Nephron progenitor cell (in vitro differentiated cells): ENCODE measurements at regions not wholly inside any gene's neighbourhood (a gene's known extent, or its start where the extent isn't known, plus 50 kb on each side); places are given as distances from the start of the nearest gene placed in this dataset.

Experiments used
- DNase-seq: peaks from one replicate; pipeline ENCODE4 v3.0.0; 2021
- H3K27ac Mint-ChIP-seq: 2 replicates; pipeline ENCODE4 v1.8.0; 2021; ENCODE audit warnings: mild to moderate bottlenecking, moderate library complexity, mixed read lengths
- H3K27me3 Mint-ChIP-seq: 2 replicates; pipeline ENCODE4 v1.8.0; 2021; ENCODE audit warnings: mild to moderate bottlenecking, low read depth, mixed read lengths; ENCODE audit not compliant: poor library complexity
- H3K36me3 Mint-ChIP-seq: 2 replicates; pipeline ENCODE4 v1.8.0; 2021; ENCODE audit warnings: low read depth, mixed read lengths
- H3K4me1 Mint-ChIP-seq: 2 replicates; pipeline ENCODE4 v1.8.0; 2021; ENCODE audit warnings: mixed read lengths
- H3K4me3 Mint-ChIP-seq: 2 replicates; pipeline ENCODE4 v1.8.0; 2021; ENCODE audit warnings: mild to moderate bottlenecking, moderate library complexity, mixed read lengths
- H3K9me3 Mint-ChIP-seq: 2 replicates; pipeline ENCODE4 v1.8.0; 2021; ENCODE audit warnings: mild to moderate bottlenecking, moderate library complexity, mixed read lengths
- TF ChIP-seq, protein P1 (sequence below): fragments of 200-600 bp; sonication (generic); IDR thresholded peaks from 2 replicates; pipeline ENCODE4 v1.5.0; 2021; ENCODE audit warnings: antibody characterized with exemption

DNA sequence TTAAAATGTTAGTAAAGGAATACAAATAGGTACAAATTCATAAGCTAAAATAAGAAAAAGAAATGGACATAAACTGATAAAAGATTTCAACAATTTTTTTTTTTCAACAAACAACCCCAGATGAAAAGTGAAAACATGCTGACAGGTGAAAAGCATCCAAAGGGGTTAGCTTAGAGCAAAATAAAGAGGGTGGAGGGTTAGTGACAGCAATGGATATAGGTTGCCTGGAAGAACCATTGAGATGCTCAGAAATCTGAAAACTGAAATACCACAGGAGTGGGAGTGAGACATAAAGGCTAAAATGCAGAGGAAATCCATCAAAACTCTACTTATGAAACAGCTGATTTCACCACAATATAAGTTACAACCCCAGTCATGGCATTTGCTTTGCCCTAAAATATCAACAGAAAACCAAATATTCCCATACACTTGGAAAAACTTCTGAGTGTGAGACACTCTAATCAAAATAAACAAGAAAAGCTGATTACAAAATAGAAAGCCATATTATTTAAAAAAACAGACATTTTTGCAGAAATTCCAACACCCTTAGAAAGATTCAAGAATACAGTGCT is 136.3 kb upstream of the PLEKHG7 start:
- H3K27ac Mint-ChIP-seq, result no peak overlapping the region
- TF ChIP-seq, protein P1, sequence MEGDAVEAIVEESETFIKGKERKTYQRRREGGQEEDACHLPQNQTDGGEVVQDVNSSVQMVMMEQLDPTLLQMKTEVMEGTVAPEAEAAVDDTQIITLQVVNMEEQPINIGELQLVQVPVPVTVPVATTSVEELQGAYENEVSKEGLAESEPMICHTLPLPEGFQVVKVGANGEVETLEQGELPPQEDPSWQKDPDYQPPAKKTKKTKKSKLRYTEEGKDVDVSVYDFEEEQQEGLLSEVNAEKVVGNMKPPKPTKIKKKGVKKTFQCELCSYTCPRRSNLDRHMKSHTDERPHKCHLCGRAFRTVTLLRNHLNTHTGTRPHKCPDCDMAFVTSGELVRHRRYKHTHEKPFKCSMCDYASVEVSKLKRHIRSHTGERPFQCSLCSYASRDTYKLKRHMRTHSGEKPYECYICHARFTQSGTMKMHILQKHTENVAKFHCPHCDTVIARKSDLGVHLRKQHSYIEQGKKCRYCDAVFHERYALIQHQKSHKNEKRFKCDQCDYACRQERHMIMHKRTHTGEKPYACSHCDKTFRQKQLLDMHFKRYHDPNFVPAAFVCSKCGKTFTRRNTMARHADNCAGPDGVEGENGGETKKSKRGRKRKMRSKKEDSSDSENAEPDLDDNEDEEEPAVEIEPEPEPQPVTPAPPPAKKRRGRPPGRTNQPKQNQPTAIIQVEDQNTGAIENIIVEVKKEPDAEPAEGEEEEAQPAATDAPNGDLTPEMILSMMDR, result no peak

GRCh38 chr12:92563819-92564218 is 139.0 kb upstream of the PLEKHG7 start:
- no peaks in the 10 kb centered on the region for H3K36me3 Mint-ChIP-seq
- H3K4me3 Mint-ChIP-seq, result no peak overlapping the region
- peaks cover 4% of the 10 kb centered on the region for H3K27me3 Mint-ChIP-seq
- H3K9me3 Mint-ChIP-seq, result peaks cover 6% of the 10 kb centered on the region
- TF ChIP-seq, protein P1, result no peak
- DNase-seq, result no peak
- H3K27ac Mint-ChIP-seq, result no peak overlapping the region
- no peaks in the 10 kb centered on the region for H3K4me1 Mint-ChIP-seq

More for the DNA sequence above, 136.3 kb upstream of the PLEKHG7 start:
- Mint-ChIP-seq H3K9me3 (peaks cover 6% of the 10 kb centered on the region), H3K27me3 (peaks cover 4% of the 10 kb centered on the region), H3K4me3 (no peak overlapping the region), H3K4me1 (peaks cover 4% of the 10 kb centered on the region), H3K36me3 (no peaks in the 10 kb centered on the region)
- DNase-seq, result no peak

- Mint-ChIP-seq H3K9me3 (peaks cover 4% of the 10 kb centered on the region), H3K27ac (no peak overlapping the region), H3K27me3 (peaks cover 2% of the 10 kb centered on the region), H3K4me3 (no peak overlapping the region), H3K4me1 (no peaks in the 10 kb centered on the region), H3K36me3 (no peaks in the 10 kb centered on the region)
- TF ChIP-seq, protein P1, result no peak
- DNase-seq, result no peak
These were observed 140.6 kb upstream of the PLEKHG7 start for GRCh38 chr12:92562063-92562734.

GRCh38 chr12:92561543-92561899 is 141.3 kb upstream of the PLEKHG7 start:
- Mint-ChIP-seq H3K27ac (no peak overlapping the region), H3K9me3 (no peaks in the 10 kb centered on the region), H3K27me3 (no peaks in the 10 kb centered on the region), H3K36me3 (no peaks in the 10 kb centered on the region), H3K4me3 (no peak overlapping the region), H3K4me1 (no peaks in the 10 kb centered on the region)
- DNase-seq, result no peak
- TF ChIP-seq, protein P1, result no peak

DNA sequence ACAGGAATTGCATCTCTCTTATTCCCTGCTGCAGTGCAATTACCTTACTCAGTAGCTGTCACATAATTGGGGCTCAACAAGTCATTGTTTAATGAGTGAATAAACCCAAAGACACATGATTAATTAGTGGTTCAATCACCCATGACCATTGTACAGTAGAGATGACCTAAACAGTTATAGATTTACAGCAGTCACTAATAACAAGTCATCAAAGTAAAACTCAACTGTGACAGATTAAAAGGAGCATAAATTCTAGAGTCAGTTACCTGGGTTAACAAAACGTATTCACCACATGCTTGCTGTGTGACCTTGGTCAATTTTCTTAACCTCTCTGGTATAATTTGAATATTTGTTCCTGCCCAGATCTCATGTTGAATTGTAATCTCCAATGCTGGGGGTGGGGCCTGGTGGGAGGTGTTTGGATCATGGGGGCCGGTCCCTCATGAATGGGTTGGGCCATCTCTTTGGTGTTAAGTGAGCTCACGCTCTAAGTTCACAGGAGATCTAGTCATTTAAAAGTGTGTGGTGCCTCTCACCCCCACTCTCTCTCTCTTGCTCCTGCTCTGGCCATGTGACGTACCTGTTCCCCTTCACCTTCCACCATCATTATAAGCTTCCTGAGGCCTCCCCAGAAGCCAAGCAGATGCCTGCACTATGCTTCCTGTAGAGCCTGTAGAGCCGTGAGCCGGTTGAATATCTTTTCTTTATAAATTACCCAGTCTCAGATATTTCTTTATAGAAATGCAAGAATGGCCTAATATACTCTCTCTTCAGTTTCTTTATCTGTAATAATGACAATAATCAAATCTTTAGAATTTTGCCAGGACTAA is 141.9 kb upstream of the PLEKHG7 start:
- H3K36me3 Mint-ChIP-seq, result no peaks in the 10 kb centered on the region
- no peak for DNase-seq
- H3K27me3 Mint-ChIP-seq, result no peaks in the 10 kb centered on the region
- TF ChIP-seq, protein P1, result no peak
- no peaks in the 10 kb centered on the region for H3K4me1 Mint-ChIP-seq
- no peaks in the 10 kb centered on the region for H3K9me3 Mint-ChIP-seq
- no peak overlapping the region for H3K4me3 Mint-ChIP-seq
- H3K27ac Mint-ChIP-seq, result no peak overlapping the region
